Breast epithelium (tissue), 3 donors: ENCODE measurements at regions not wholly inside any gene's neighbourhood (a gene's known extent, or its start where the extent isn't known, plus 50 kb on each side); places are given as distances from the start of the nearest gene placed in this dataset.

ENCODE experiments used
- POLR2AphosphoS5 ChIP-seq, 3 donors: sonication (generic); formaldehyde crosslinking; IDR thresholded peaks; one replicate each; pipeline ENCODE4 v1.6.1; 2017; ENCODE audit warnings: antibody characterized with exemption in 3 of 3
- TF ChIP-seq, protein P1 (sequence below), 3 donors: fragments of 450-650 bp; IDR thresholded peaks; one replicate each; pipeline ENCODE4 v1.5.1; 2016 to 2017; ENCODE audit warnings: antibody characterized with exemption in 3 of 3, mild to moderate bottlenecking in 3 of 3, moderate library complexity in 3 of 3

DNA sequence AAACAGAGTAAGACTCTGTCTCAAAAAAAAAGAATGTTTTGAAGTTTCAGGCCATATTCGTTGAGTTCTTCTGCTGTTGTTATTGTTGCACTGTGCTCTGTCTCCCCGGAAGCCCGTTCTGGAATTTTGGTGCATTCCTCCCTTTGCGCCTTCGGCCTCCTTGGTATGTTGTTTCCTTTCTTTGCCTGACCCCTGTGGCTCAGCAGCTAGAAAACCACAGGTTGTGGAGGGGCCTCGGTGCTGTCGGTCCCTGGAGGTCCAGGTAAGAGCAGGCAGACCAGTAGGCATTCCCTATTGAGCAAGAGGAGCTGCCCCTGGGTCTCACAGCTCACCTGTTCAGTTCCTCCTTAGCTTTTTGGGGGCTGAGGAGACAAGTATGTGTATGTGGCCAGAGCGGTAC lies 51.0 kb upstream of the DLG1 start:
- TF ChIP-seq, protein P1, sequence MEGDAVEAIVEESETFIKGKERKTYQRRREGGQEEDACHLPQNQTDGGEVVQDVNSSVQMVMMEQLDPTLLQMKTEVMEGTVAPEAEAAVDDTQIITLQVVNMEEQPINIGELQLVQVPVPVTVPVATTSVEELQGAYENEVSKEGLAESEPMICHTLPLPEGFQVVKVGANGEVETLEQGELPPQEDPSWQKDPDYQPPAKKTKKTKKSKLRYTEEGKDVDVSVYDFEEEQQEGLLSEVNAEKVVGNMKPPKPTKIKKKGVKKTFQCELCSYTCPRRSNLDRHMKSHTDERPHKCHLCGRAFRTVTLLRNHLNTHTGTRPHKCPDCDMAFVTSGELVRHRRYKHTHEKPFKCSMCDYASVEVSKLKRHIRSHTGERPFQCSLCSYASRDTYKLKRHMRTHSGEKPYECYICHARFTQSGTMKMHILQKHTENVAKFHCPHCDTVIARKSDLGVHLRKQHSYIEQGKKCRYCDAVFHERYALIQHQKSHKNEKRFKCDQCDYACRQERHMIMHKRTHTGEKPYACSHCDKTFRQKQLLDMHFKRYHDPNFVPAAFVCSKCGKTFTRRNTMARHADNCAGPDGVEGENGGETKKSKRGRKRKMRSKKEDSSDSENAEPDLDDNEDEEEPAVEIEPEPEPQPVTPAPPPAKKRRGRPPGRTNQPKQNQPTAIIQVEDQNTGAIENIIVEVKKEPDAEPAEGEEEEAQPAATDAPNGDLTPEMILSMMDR (IDR thresholded peaks at IDR 0.05): no peak
- TF ChIP-seq POLR2AphosphoS5 (IDR thresholded peaks at IDR 0.05): no peak
